ENCODE measurements at regions not wholly inside any gene's neighbourhood (a gene's known extent, or its start where the extent isn't known, plus 50 kb on each side); places are given as distances from the start of the nearest gene placed in this dataset.

GRCh38 chr4:36719425-36719824, 438.0 kb downstream of the DTHD1 start:
- ChIA-PET CTCF (interaction anchor here (0.5 kb wide), 1 partner anchor 666 kb away, joined by 3 read pairs; no protein-coding TSS in a partner anchor), POLR2A (no interaction called here)
- Histone ChIP-seq H3K4me3 (ENCODE audit: low read depth, low read length) (no peak overlapping the region), H3K36me3 (ENCODE audit: control insufficient read depth in 2 of 2, insufficient read depth in 1 of 2, low read length in 2 of 2) (no peaks in the 10 kb centered on the region), H3K9me3 (ENCODE audit: control insufficient read depth, insufficient read depth, low read depth, low read length) (no peaks in the 10 kb centered on the region), H3K27ac (ENCODE audit: extremely low read depth, low read depth, low read length) (no peak overlapping the region), H3K4me1 (ENCODE audit: control insufficient read depth, insufficient read depth, low read length) (no peaks in the 10 kb centered on the region)
- TF ChIP-seq ZNF223 (tag by site-specific recombination; IDR thresholded peaks at IDR 0.05): no peak
- TF ChIP-seq ZIC2 (tag by site-specific recombination; IDR thresholded peaks at IDR 0.05): no peak
- no peak for TF ChIP-seq ZNF692 (tag by site-specific recombination; IDR thresholded peaks at IDR 0.05)
- TF ChIP-seq ZNF433 (tag by site-specific recombination; IDR thresholded peaks at IDR 0.05; ENCODE audit: low read depth): no peak
- TF ChIP-seq ZNF560 (tag by site-specific recombination; IDR thresholded peaks at IDR 0.05; ENCODE audit: borderline replicate concordance): no peak
- TF ChIP-seq ZNF18 (tag by site-specific recombination; IDR thresholded peaks at IDR 0.05): no peak
- TF ChIP-seq OVOL3 (tag by site-specific recombination; IDR thresholded peaks at IDR 0.05): no peak
- no peak for TF ChIP-seq ZNF114 (tag by site-specific recombination; IDR thresholded peaks at IDR 0.05)
- TF ChIP-seq ZNF155 (tag by site-specific recombination; IDR thresholded peaks at IDR 0.05): no peak

GRCh38 chr4:36722986-36723385, 441.6 kb downstream of the DTHD1 start:
- no peaks in the 10 kb centered on the region for H3K36me3 ChIP-seq (ENCODE audit: control insufficient read depth in 2 of 2, insufficient read depth in 1 of 2, low read length in 2 of 2)
- H3K4me1 ChIP-seq (ENCODE audit: control insufficient read depth, insufficient read depth, low read length): no peaks in the 10 kb centered on the region
- POLR2A ChIA-PET: no interaction called here
- H3K27ac ChIP-seq (ENCODE audit: extremely low read depth, low read depth, low read length): no peak overlapping the region
- CTCF ChIA-PET: no interaction called here
- TF ChIP-seq IKZF3 (tag by site-specific recombination; IDR thresholded peaks at IDR 0.05) (no peak), ZNF221 (tag by site-specific recombination; IDR thresholded peaks at IDR 0.05; ENCODE audit: borderline replicate concordance) (no peak), KLF16 (tag by site-specific recombination; IDR thresholded peaks at IDR 0.05) (no peak), ZNF350 (tag by site-specific recombination; IDR thresholded peaks at IDR 0.05) (no peak), ZBTB10 (tag by site-specific recombination; IDR thresholded peaks at IDR 0.05) (no peak), ZNF341 (tag by site-specific recombination; IDR thresholded peaks at IDR 0.05; ENCODE audit: low read depth) (no peak), TCF7L2 (IDR thresholded peaks at IDR 0.05; ENCODE audit: borderline replicate concordance, low read depth, low read length) (no peak), OSR2 (tag by site-specific recombination; IDR thresholded peaks at IDR 0.05) (no peak), ZNF133 (tag by site-specific recombination; IDR thresholded peaks at IDR 0.05) (no peak), ZNF600 (tag by site-specific recombination; IDR thresholded peaks at IDR 0.05) (no peak), GFI1B (tag by site-specific recombination; IDR thresholded peaks at IDR 0.05) (no peak), PRDM1 (tag by site-specific recombination; IDR thresholded peaks at IDR 0.05) (no peak), ZNF664 (tag by site-specific recombination; IDR thresholded peaks at IDR 0.05) (no peak), ZNF521 (tag by site-specific recombination; IDR thresholded peaks at IDR 0.05) (no peak), ZNF37A (tag by site-specific recombination; IDR thresholded peaks at IDR 0.05) (no peak), SCRT2 (tag by site-specific recombination; IDR thresholded peaks at IDR 0.05) (no peak), ZNF544 (tag by site-specific recombination; IDR thresholded peaks at IDR 0.05) (no peak), ZNF223 (tag by site-specific recombination; IDR thresholded peaks at IDR 0.05) (no peak), ZNF175 (tag by site-specific recombination; IDR thresholded peaks at IDR 0.05) (no peak)
- no peaks in the 10 kb centered on the region for H3K9me3 ChIP-seq (ENCODE audit: control insufficient read depth, insufficient read depth, low read depth, low read length)
- H3K4me3 ChIP-seq (ENCODE audit: low read depth, low read length): no peak overlapping the region

Data from HEK293 (cell line).